ENCODE measurements at regions not wholly inside any gene's neighbourhood (a gene's known extent, or its start where the extent isn't known, plus 50 kb on each side); places are given as distances from the start of the nearest gene placed in this dataset.

DNA sequence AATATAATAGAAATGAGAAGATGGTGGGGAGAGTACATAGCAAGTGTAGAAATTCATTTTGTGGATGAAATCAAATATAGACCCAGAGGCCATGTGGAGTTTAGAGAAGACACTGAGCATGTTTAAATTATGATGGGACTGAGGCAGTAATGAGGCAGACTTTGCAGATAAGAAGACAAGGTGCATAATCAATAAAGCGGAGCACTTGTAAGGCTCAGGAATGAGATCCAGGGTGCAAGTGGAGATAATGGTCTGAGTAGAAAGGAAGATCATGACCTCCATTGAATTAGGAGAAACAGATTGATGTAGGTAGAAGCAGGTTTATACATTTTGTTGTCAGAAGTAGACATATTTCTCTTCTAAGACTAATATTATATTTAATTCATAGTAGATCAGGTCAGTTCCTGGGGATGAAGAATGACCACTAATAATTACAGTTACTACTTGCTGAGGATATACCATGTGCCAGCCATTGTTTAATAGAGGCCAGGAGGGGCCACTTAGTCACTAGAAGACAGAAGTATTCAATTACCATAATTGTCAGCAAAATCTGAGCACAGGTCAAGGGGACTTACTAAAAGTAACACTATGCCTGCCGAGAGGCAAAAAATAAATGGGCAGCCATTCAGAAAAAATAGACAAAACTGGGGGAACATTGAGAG, 479.8 kb downstream of the DNAH5 start:
- no peak overlapping the region for H2AFZ ChIP-seq (ENCODE audit: low read length)

More for the DNA sequence above, 479.8 kb downstream of the DNAH5 start:
- no peak overlapping the region for H3K23ac ChIP-seq (ENCODE audit: insufficient read length, low read depth, low read length)
- no peak for TF ChIP-seq CTCF (conservative IDR thresholded peaks at IDR 0.05)
- H3K4me1 Mint-ChIP-seq: no peaks in the 10 kb centered on the region
- H3K27ac Mint-ChIP-seq: no peak overlapping the region
- no peak overlapping the region for H4K91ac ChIP-seq (ENCODE audit: insufficient read length, low read depth, low read length)
- H4K8ac ChIP-seq (replicated peaks; ENCODE audit: insufficient read length, low read depth, low read length): no peak overlapping the region
- no peaks in the 10 kb centered on the region for H3K79me1 ChIP-seq (ENCODE audit: insufficient read depth, low read depth, low read length, poor library complexity, severe bottlenecking)
- H2AK5ac ChIP-seq (ENCODE audit: insufficient read length, low read length): no peak overlapping the region
- no peak overlapping the region for H3K4me3 Mint-ChIP-seq
- no peaks in the 10 kb centered on the region for H3K36me3 Mint-ChIP-seq (ENCODE audit: insufficient read depth in 1 of 3, low read depth in 3 of 3)
- H3K4ac ChIP-seq (ENCODE audit: low read depth, low read length): no peak overlapping the region
- H3K27me3 Mint-ChIP-seq (ENCODE audit: low read depth): no peaks in the 10 kb centered on the region
- no peak overlapping the region for H3K56ac ChIP-seq (ENCODE audit: insufficient read length, low read depth, low read length)
- H3K9ac ChIP-seq (ENCODE audit: extremely low read depth, insufficient read length, low read length): no peak overlapping the region
- H2BK120ac ChIP-seq (ENCODE audit: low read depth, low read length, poor library complexity, severe bottlenecking): no peak overlapping the region
- no CpG with 5 or more reads among the region's 2 CpGs for WGBS (ENCODE audit: extremely low coverage, insufficient read length, low lambda C conversion rate)
- no peak overlapping the region for H4K5ac ChIP-seq (ENCODE audit: insufficient read length, low read depth, low read length)
- no peaks in the 10 kb centered on the region for H3K23me2 ChIP-seq (ENCODE audit: insufficient read length, low read depth, low read length, poor library complexity, severe bottlenecking)
- H3K14ac ChIP-seq (ENCODE audit: insufficient read depth, low read length): no peak overlapping the region
- H3K4me2 ChIP-seq (ENCODE audit: insufficient read depth, insufficient read length, low read length): no peak overlapping the region
- no peak overlapping the region for H2BK5ac ChIP-seq (ENCODE audit: insufficient read length, low read length)
- no peak overlapping the region for H2BK15ac ChIP-seq (ENCODE audit: low read depth, low read length)
- H2BK12ac ChIP-seq (ENCODE audit: insufficient read length, low read depth, low read length): no peak overlapping the region
- no peaks in the 10 kb centered on the region for H3K4me1 ChIP-seq (ENCODE audit: insufficient read depth, low read length)
- H3T11ph ChIP-seq (ENCODE audit: low read length): no peak overlapping the region
- no peak for DNase-seq
- H3K27me3 ChIP-seq (ENCODE audit: insufficient read depth, low read length): no peaks in the 10 kb centered on the region
- no peaks in the 10 kb centered on the region for H3K79me2 ChIP-seq (ENCODE audit: insufficient read depth, low read length)
- no peak overlapping the region for H2BK20ac ChIP-seq (ENCODE audit: low read depth, low read length, poor library complexity, severe bottlenecking)
- no peaks in the 10 kb centered on the region for H3K9me3 ChIP-seq (ENCODE audit: control insufficient read depth, low read depth, low read length)
- H4K20me1 ChIP-seq (ENCODE audit: control insufficient read depth, insufficient read depth, insufficient read length): no peaks in the 10 kb centered on the region
- no peak overlapping the region for H3K18ac ChIP-seq (ENCODE audit: insufficient read length, low read depth, low read length)
- H3K9me3 Mint-ChIP-seq: no peaks in the 10 kb centered on the region
- no peak overlapping the region for H3K27ac ChIP-seq (ENCODE audit: insufficient read length, low read depth, low read length)
